ENCODE measurements at regions not wholly inside any gene's neighbourhood (a gene's known extent, or its start where the extent isn't known, plus 50 kb on each side); places are given as distances from the start of the nearest gene placed in this dataset.

DNA sequence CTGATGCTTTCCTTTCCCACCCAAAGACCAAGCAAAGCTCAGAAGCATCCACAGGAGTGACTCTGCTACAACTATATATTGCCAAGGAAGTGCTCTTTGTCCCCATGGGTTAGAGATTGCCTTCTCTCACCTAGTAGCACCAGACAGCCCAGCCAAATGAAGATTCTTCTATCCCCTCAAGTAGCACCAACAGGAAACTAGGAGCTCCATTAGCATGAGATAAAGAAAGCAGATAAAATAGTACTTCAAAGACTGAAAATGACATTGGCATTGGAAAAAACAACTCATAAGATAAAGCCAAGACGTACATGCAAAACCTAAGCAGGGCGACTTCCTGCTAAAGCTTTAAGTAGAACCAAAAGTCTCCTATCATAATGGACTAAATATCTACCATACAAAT, 871.5 kb downstream of the AMY1C start:
- TF ChIP-seq, protein P1, sequence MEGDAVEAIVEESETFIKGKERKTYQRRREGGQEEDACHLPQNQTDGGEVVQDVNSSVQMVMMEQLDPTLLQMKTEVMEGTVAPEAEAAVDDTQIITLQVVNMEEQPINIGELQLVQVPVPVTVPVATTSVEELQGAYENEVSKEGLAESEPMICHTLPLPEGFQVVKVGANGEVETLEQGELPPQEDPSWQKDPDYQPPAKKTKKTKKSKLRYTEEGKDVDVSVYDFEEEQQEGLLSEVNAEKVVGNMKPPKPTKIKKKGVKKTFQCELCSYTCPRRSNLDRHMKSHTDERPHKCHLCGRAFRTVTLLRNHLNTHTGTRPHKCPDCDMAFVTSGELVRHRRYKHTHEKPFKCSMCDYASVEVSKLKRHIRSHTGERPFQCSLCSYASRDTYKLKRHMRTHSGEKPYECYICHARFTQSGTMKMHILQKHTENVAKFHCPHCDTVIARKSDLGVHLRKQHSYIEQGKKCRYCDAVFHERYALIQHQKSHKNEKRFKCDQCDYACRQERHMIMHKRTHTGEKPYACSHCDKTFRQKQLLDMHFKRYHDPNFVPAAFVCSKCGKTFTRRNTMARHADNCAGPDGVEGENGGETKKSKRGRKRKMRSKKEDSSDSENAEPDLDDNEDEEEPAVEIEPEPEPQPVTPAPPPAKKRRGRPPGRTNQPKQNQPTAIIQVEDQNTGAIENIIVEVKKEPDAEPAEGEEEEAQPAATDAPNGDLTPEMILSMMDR (IDR thresholded peaks at IDR 0.05), result no peak
- no peaks in the 10 kb centered on the region for H3K4me1 Mint-ChIP-seq
- H3K27me3 Mint-ChIP-seq (ENCODE audit: low read depth in 3 of 3), result no peaks in the 10 kb centered on the region
- no CpG with 5 or more reads among the region's 2 CpGs for WGBS (ENCODE audit: insufficient coverage)
- no peak overlapping the region for H3K4me3 ChIP-seq (replicated peaks in 1 of 3; ENCODE audit: low read depth in 2 of 3, low read length in 3 of 3)
- H3K4me1 ChIP-seq (ENCODE audit: control insufficient read depth in 1 of 2, insufficient read depth in 2 of 2, low read length in 2 of 2), result no peaks in the 10 kb centered on the region
- H3K4me3 Mint-ChIP-seq, result no peak overlapping the region
- no peak overlapping the region for H3K9ac ChIP-seq (ENCODE audit: insufficient read depth, low read length, poor library complexity, severe bottlenecking)
- no peak overlapping the region for H3K27ac Mint-ChIP-seq
- peaks cover 2 to 12% (median 8%) of the 10 kb centered on the region in 7 donors for H3K9me3 Mint-ChIP-seq
- DNase-seq, result no peak
- no peak overlapping the region for H3K4me2 ChIP-seq (replicated peaks; ENCODE audit: extremely low read depth, low read length, poor library complexity, severe bottlenecking)
- H3K36me3 ChIP-seq (replicated peaks in 1 of 2; ENCODE audit: control insufficient read depth in 1 of 2, insufficient read depth in 2 of 2, low read length in 2 of 2), result no peaks in the 10 kb centered on the region
- H3K79me2 ChIP-seq (ENCODE audit: insufficient read depth, low read length), result no peaks in the 10 kb centered on the region
- no peaks in the 10 kb centered on the region for H3K36me3 Mint-ChIP-seq
- H3K9me3 ChIP-seq (replicated peaks in 1 of 2; ENCODE audit: control insufficient read depth in 1 of 2, insufficient read depth in 1 of 2, low read length in 2 of 2), result peaks cover 14 to 15% of the 10 kb centered on the region in 2 donors
- intact Hi-C loops (cut with micrococcal nuclease), result no loop called here
- H3K27me3 ChIP-seq (ENCODE audit: control insufficient read depth in 2 of 2, insufficient read depth in 2 of 2, low read length in 2 of 2), result no peaks in the 10 kb centered on the region
- H3K27ac ChIP-seq (ENCODE audit: low read depth in 1 of 2, low read length in 2 of 2), result no peak overlapping the region
- no peak overlapping the region for H2AFZ ChIP-seq (ENCODE audit: insufficient read depth, low read depth, low read length, poor library complexity, severe bottlenecking)
- no peaks in the 10 kb centered on the region for H4K20me1 ChIP-seq (ENCODE audit: insufficient read depth, low read length)

DNA sequence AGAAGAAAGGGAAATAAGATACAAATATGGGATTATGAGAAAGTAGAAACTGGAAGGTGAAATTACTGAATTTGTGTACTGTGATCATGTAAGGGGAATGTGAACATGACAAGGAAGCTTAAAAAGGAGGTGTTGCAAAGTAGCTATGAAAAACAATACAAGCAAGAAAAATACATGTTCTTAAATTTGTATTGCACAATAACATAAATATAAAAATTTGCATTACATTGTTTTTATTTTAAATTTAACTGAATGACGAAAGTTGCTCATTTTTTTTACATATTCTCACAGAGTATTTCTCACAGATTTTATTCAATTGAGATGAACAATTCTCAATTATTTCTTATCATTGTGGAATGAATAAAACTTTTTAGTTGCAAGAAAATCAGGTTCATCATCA, 874.8 kb downstream of the AMY1C start:
- Histone ChIP-seq H3K36me3 (replicated peaks in 1 of 2; ENCODE audit: control insufficient read depth in 1 of 2, insufficient read depth in 2 of 2, low read length in 2 of 2) (no peaks in the 10 kb centered on the region), H3K79me2 (ENCODE audit: insufficient read depth, low read length) (no peaks in the 10 kb centered on the region), H3K27ac (ENCODE audit: low read depth in 1 of 2, low read length in 2 of 2) (no peak overlapping the region), H4K20me1 (ENCODE audit: insufficient read depth, low read length) (no peaks in the 10 kb centered on the region), H3K4me2 (replicated peaks; ENCODE audit: extremely low read depth, low read length, poor library complexity, severe bottlenecking) (no peak overlapping the region), H3K9me3 (replicated peaks in 1 of 2; ENCODE audit: control insufficient read depth in 1 of 2, insufficient read depth in 1 of 2, low read length in 2 of 2) (no peaks in the 10 kb centered on the region), H3K4me3 (replicated peaks in 1 of 3; ENCODE audit: low read depth in 2 of 3, low read length in 3 of 3) (no peak overlapping the region), H3K4me1 (ENCODE audit: control insufficient read depth in 1 of 2, insufficient read depth in 2 of 2, low read length in 2 of 2) (no peaks in the 10 kb centered on the region), H3K9ac (ENCODE audit: insufficient read depth, low read length, poor library complexity, severe bottlenecking) (no peak overlapping the region), H3K27me3 (ENCODE audit: control insufficient read depth in 2 of 2, insufficient read depth in 2 of 2, low read length in 2 of 2) (no peaks in the 10 kb centered on the region), H2AFZ (ENCODE audit: insufficient read depth, low read depth, low read length, poor library complexity, severe bottlenecking) (no peak overlapping the region)
- TF ChIP-seq, protein P1 (IDR thresholded peaks at IDR 0.05), result no peak
- no peak overlapping the region for H3K4me3 Mint-ChIP-seq
- no peaks in the 10 kb centered on the region for H3K4me1 Mint-ChIP-seq
- intact Hi-C loops (cut with micrococcal nuclease), result no loop called here
- WGBS (ENCODE audit: insufficient coverage), result no CpG with 5 or more reads among the region's 1 CpG
- no peak overlapping the region for H3K27ac Mint-ChIP-seq
- no peak for DNase-seq
- H3K9me3 Mint-ChIP-seq, result peaks cover 0 to 8% (median 5%) of the 10 kb centered on the region in 7 donors
- H3K36me3 Mint-ChIP-seq, result no peaks in the 10 kb centered on the region
- H3K27me3 Mint-ChIP-seq (ENCODE audit: low read depth in 3 of 3), result no peaks in the 10 kb centered on the region
